ENCODE measurements at regions not wholly inside any gene's neighbourhood (a gene's known extent, or its start where the extent isn't known, plus 50 kb on each side); places are given as distances from the start of the nearest gene placed in this dataset.
"Not testable (repeated sequence)": the region's sequence is repeated elsewhere in the genome, so short reads cannot be mapped to it uniquely, and the experiment has no call there.

- no peak for DNase-seq
Measured at GRCh38 chr11:81870066-81870412, 863.6 kb downstream of the FAM181B start.

GRCh38 chr11:81869351-81870065 is 864.2 kb downstream of the FAM181B start:
- DNase-seq = no peak

GRCh38 chr11:81866896-81867295 is 866.8 kb downstream of the FAM181B start:
- no peak for DNase-seq

GRCh38 chr11:81857386-81857785 is 876.3 kb downstream of the FAM181B start:
- DNase-seq = no peak

GRCh38 chr11:81853791-81854190 is 879.9 kb downstream of the FAM181B start:
- no peak for DNase-seq

GRCh38 chr11:81852896-81853295 is 880.8 kb downstream of the FAM181B start:
- DNase-seq = no peak

- no peak for DNase-seq
Measured at GRCh38 chr11:81840380-81840779, 893.3 kb downstream of the FAM181B start.

GRCh38 chr11:81839976-81840375 is 893.7 kb downstream of the FAM181B start:
- DNase-seq = no peak

- no peak for DNase-seq
Measured at GRCh38 chr11:81839016-81839415, 894.6 kb downstream of the FAM181B start.

GRCh38 chr11:81829976-81830375 is 903.7 kb downstream of the FAM181B start:
- no peak for DNase-seq

GRCh38 chr11:81825346-81825745 is 908.3 kb downstream of the FAM181B start:
- no peak for DNase-seq

GRCh38 chr11:81819462-81819861 is 914.2 kb downstream of the FAM181B start:
- DNase-seq = no peak

- DNase-seq = no peak
Measured at GRCh38 chr11:81804858-81805257, 928.8 kb downstream of the FAM181B start.

- DNase-seq = no peak
Measured at GRCh38 chr11:81802591-81802990, 931.1 kb downstream of the FAM181B start.

GRCh38 chr11:81792416-81792815 is 941.2 kb downstream of the FAM181B start:
- no peak for DNase-seq

GRCh38 chr11:81787584-81788049 is 946.0 kb downstream of the FAM181B start:
- DNase-seq = no peak

- DNase-seq = no peak
Measured at GRCh38 chr11:81772166-81772565, 961.5 kb downstream of the FAM181B start.

GRCh38 chr11:81769906-81770305 is 963.8 kb downstream of the FAM181B start:
- DNase-seq = not testable (repeated sequence)

GRCh38 chr11:81756864-81757595 is 976.6 kb downstream of the FAM181B start:
- no peak for DNase-seq

- DNase-seq = no peak
Measured at GRCh38 chr11:81749245-81749644, 984.4 kb downstream of the FAM181B start.

GRCh38 chr11:81744336-81745116 is 989.1 kb downstream of the FAM181B start:
- no peak for DNase-seq

GRCh38 chr11:81725701-81726100 is 1008.0 kb downstream of the FAM181B start:
- no peak for DNase-seq

- no peak for DNase-seq
Measured at GRCh38 chr11:81717695-81718094, 1016.0 kb downstream of the FAM181B start.

- DNase-seq = no peak
Measured at GRCh38 chr11:81707881-81708280, 1025.8 kb downstream of the FAM181B start.
